ENCODE measurements at regions not wholly inside any gene's neighbourhood (a gene's known extent, or its start where the extent isn't known, plus 50 kb on each side); places are given as distances from the start of the nearest gene placed in this dataset.

GRCh38 chr20:7822772-7823171, 117.5 kb downstream of the HAO1 start:
- H3K4me1 ChIP-seq (ENCODE audit: insufficient read depth, low read length) = no peaks in the 10 kb centered on the region
- no peak overlapping the region for H3K4me3 ChIP-seq (ENCODE audit: low read length)
- H3K36me3 ChIP-seq (ENCODE audit: insufficient read depth, low read length) = no peaks in the 10 kb centered on the region
- H3K9me3 ChIP-seq (ENCODE audit: insufficient read depth, low read depth, low read length) = peaks cover 7% of the 10 kb centered on the region; the same call in 1 of the 2 replicates
- WGBS = 94% methylated on average over 2 of the region's 2 CpGs
- no peaks in the 10 kb centered on the region for H3K27me3 ChIP-seq (ENCODE audit: insufficient read depth, low read length)
- H3K9ac ChIP-seq (ENCODE audit: low read depth, low read length) = no peak overlapping the region
- no peak overlapping the region for H3K27ac ChIP-seq (ENCODE audit: low read depth, low read length)

GRCh38 chr20:7828437-7828836, 111.8 kb downstream of the HAO1 start:
- H3K9ac ChIP-seq (ENCODE audit: low read depth, low read length) = no peak overlapping the region
- H3K36me3 ChIP-seq (ENCODE audit: insufficient read depth, low read length) = no peaks in the 10 kb centered on the region
- H3K27ac ChIP-seq (ENCODE audit: low read depth, low read length) = no peak overlapping the region
- H3K4me3 ChIP-seq (ENCODE audit: low read length) = no peak overlapping the region
- no peaks in the 10 kb centered on the region for H3K27me3 ChIP-seq (ENCODE audit: insufficient read depth, low read length)
- WGBS = 95% methylated on average over 2 of the region's 2 CpGs
- no peaks in the 10 kb centered on the region for H3K4me1 ChIP-seq (ENCODE audit: insufficient read depth, low read length)
- no peaks in the 10 kb centered on the region for H3K9me3 ChIP-seq (ENCODE audit: insufficient read depth, low read depth, low read length)

GRCh38 chr20:7829031-7829430, 111.2 kb downstream of the HAO1 start:
- 97% methylated on average over 2 of the region's 4 CpGs for WGBS
- H3K4me1 ChIP-seq (ENCODE audit: insufficient read depth, low read length) = no peaks in the 10 kb centered on the region
- peaks cover under 1% of the 10 kb centered on the region; the same call in 1 of the 2 replicates for H3K9me3 ChIP-seq (ENCODE audit: insufficient read depth, low read depth, low read length)
- H3K36me3 ChIP-seq (ENCODE audit: insufficient read depth, low read length) = no peaks in the 10 kb centered on the region
- no peak overlapping the region for H3K27ac ChIP-seq (ENCODE audit: low read depth, low read length)
- no peak overlapping the region for H3K9ac ChIP-seq (ENCODE audit: low read depth, low read length)
- no peak overlapping the region for H3K4me3 ChIP-seq (ENCODE audit: low read length)
- H3K27me3 ChIP-seq (ENCODE audit: insufficient read depth, low read length) = no peaks in the 10 kb centered on the region

GRCh38 chr20:7829776-7830175, 110.5 kb downstream of the HAO1 start:
- no peaks in the 10 kb centered on the region for H3K36me3 ChIP-seq (ENCODE audit: insufficient read depth, low read length)
- H3K27me3 ChIP-seq (ENCODE audit: insufficient read depth, low read length) = no peaks in the 10 kb centered on the region
- H3K9ac ChIP-seq (ENCODE audit: low read depth, low read length) = no peak overlapping the region
- H3K27ac ChIP-seq (ENCODE audit: low read depth, low read length) = no peak overlapping the region
- H3K9me3 ChIP-seq (ENCODE audit: insufficient read depth, low read depth, low read length) = peaks cover 3% of the 10 kb centered on the region; the same call in 1 of the 2 replicates
- no peaks in the 10 kb centered on the region for H3K4me1 ChIP-seq (ENCODE audit: insufficient read depth, low read length)
- no peak overlapping the region for H3K4me3 ChIP-seq (ENCODE audit: low read length)

Data from HUES64 (cell line).